Neural cell (in vitro differentiated cells): ENCODE measurements at regions not wholly inside any gene's neighbourhood (a gene's known extent, or its start where the extent isn't known, plus 50 kb on each side); places are given as distances from the start of the nearest gene placed in this dataset.

ENCODE experiments used
- H2AFZ ChIP-seq: fragments of 200-600, 300-800 bp; sonication (generic), shearing (Covaris generic); 2 replicates; pipeline ENCODE4 v1.6.0; 2014; ENCODE audit warnings: low read depth, mild to moderate bottlenecking, antibody characterized with exemption, low read length, moderate library complexity
- H3F3A ChIP-seq: fragments of 200-600 bp; shearing (Covaris generic); 2 replicates; pipeline ENCODE4 v1.6.1; 2016; ENCODE audit warnings: mild to moderate bottlenecking, moderate library complexity, mixed read lengths, antibody characterized with exemption, low read length; ENCODE audit not compliant: insufficient read depth, poor library complexity, severe bottlenecking
- H3K27ac ChIP-seq: fragments of 200-600, 300-800 bp; sonication (generic), shearing (Covaris generic); 2 replicates; pipeline ENCODE4 v1.5.1; 2014; ENCODE audit warnings: mild to moderate bottlenecking, low read length, moderate library complexity
- H3K27me3 ChIP-seq: fragments of 300-800, 200-600 bp; sonication (generic), shearing (Covaris generic); 2 replicates; pipeline ENCODE4 v1.6.0; 2014; ENCODE audit warnings: mild to moderate bottlenecking, low read depth, low read length, moderate library complexity; ENCODE audit not compliant: insufficient read depth
- H3K36me3 ChIP-seq: fragments of 300-800, 200-600 bp; sonication (generic), shearing (Covaris generic); 2 replicates; pipeline ENCODE4 v1.5.1; 2014; ENCODE audit warnings: mild to moderate bottlenecking, antibody characterized with exemption, low read length, moderate library complexity; ENCODE audit not compliant: insufficient read depth
- H3K4me2 ChIP-seq: fragments of 300-800, 200-600 bp; sonication (generic), shearing (Covaris generic); 2 replicates; pipeline ENCODE4 v1.6.0; 2014; ENCODE audit warnings: mild to moderate bottlenecking, low read length
- H3K4me3 ChIP-seq: fragments of 300-800, 200-600 bp; sonication (generic), shearing (Covaris generic); 2 replicates; pipeline ENCODE4 v1.5.1; 2014; ENCODE audit warnings: mild to moderate bottlenecking, low read length, moderate library complexity
- H3K79me2 ChIP-seq: fragments of 200-600 bp; shearing (Covaris generic); replicated peaks from 2 replicates; pipeline ENCODE4 v1.6.0; 2014; ENCODE audit warnings: mild to moderate bottlenecking, low read length, moderate library complexity; ENCODE audit not compliant: insufficient read depth
- H3K9ac ChIP-seq: fragments of 300-800, 200-600 bp; sonication (generic), shearing (Covaris generic); 2 replicates; pipeline ENCODE4 v1.6.1; 2016; ENCODE audit warnings: mild to moderate bottlenecking, low read length, mixed read lengths
- H3K9me2 ChIP-seq: fragments of 200-600 bp; shearing (Covaris generic); 2 replicates; pipeline ENCODE4 v1.6.1; 2016; ENCODE audit warnings: mild to moderate bottlenecking, low read length, mixed read lengths; ENCODE audit not compliant: insufficient read depth
- H3K9me3 ChIP-seq: fragments of 200-600, 300-800 bp; sonication (generic), shearing (Covaris generic); 2 replicates; pipeline ENCODE4 v1.6.1; 2016; ENCODE audit warnings: mild to moderate bottlenecking, mixed run types, low read length, moderate library complexity, mixed read lengths
- H4K20me1 ChIP-seq: fragments of 200-600 bp; shearing (Covaris generic); 2 replicates; pipeline ENCODE4 v1.6.1; 2016; ENCODE audit warnings: mild to moderate bottlenecking, mixed run types; ENCODE audit not compliant: insufficient read depth
- EP300 ChIP-seq: fragments of 450-650 bp; conservative IDR thresholded peaks from 2 replicates; pipeline ENCODE4 v1.6.1; 2014; ENCODE audit warnings: antibody characterized with exemption, mild to moderate bottlenecking, moderate library complexity; ENCODE audit not compliant: poor library complexity, severe bottlenecking
- EZH2 ChIP-seq: fragments of 200-600, 300-800 bp; shearing (Covaris generic), sonication (generic); IDR thresholded peaks from 2 replicates; pipeline ENCODE4 v1.6.1; 2014; ENCODE audit warnings: antibody characterized with exemption, low read length, borderline replicate concordance, mild to moderate bottlenecking; ENCODE audit not compliant: insufficient read depth, poor library complexity, severe bottlenecking
- MXI1 ChIP-seq: fragments of 450-650 bp; conservative IDR thresholded peaks from 2 replicates; pipeline ENCODE4 v1.6.1; 2014; ENCODE audit warnings: antibody characterized with exemption, mild to moderate bottlenecking; ENCODE audit not compliant: poor library complexity, severe bottlenecking
- POLR2AphosphoS5 ChIP-seq: IDR thresholded peaks from 2 replicates; pipeline ENCODE4 v1.6.1; 2012
- RAD21 ChIP-seq: fragments of 450-650 bp; conservative IDR thresholded peaks from 2 replicates; pipeline ENCODE4 v1.6.1; 2014; ENCODE audit warnings: antibody characterized with exemption, mild to moderate bottlenecking, moderate library complexity
- SMC3 ChIP-seq: fragments of 450-650 bp; conservative IDR thresholded peaks from 2 replicates; pipeline ENCODE4 v1.6.1; 2014; ENCODE audit warnings: antibody characterized with exemption, mild to moderate bottlenecking, moderate library complexity; ENCODE audit not compliant: poor library complexity
- TAF1 ChIP-seq: IDR thresholded peaks from 2 replicates; pipeline ENCODE4 v1.6.1; 2012; ENCODE audit warnings: low read depth
- TF ChIP-seq, protein P1 (sequence below): IDR thresholded peaks from 2 replicates; pipeline ENCODE4 v1.6.1; 2012; ENCODE audit warnings: borderline replicate concordance
- TF ChIP-seq, protein P2 (sequence below): fragments of 450-650 bp; IDR thresholded peaks from 2 replicates; pipeline ENCODE4 v1.5.1; 2014; ENCODE audit warnings: antibody characterized with exemption, mild to moderate bottlenecking, moderate library complexity; ENCODE audit not compliant: poor library complexity, severe bottlenecking

DNA sequence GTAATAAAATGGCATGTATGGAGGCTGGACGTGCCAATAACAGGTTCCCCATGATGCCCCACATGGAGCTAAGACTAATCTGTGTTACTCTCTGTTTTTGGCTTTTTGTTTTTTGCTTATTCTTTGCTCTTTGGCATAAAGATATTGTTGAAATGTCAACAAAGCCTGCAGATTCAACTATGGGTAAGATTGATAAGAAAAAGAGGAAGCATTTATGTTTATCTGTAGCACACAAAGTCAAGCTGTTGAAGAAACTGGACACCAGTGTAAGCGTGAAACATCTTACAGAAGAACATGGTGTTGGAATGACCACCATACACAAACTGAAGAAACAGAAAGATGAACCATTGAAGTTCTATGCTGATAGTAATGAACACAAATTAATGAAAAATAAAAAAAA lies 402.7 kb downstream of the LTN1 start:
- Histone ChIP-seq H3K36me3 (no peaks in the 10 kb centered on the region), H3K79me2 (no peaks in the 10 kb centered on the region), H3K27me3 (no peaks in the 10 kb centered on the region), H3F3A (no peaks in the 10 kb centered on the region), H3K4me3 (no peak overlapping the region), H3K4me2 (no peak overlapping the region), H3K9ac (no peak overlapping the region), H3K27ac (no peak overlapping the region), H3K9me2 (no peaks in the 10 kb centered on the region), H2AFZ (no peak overlapping the region), H4K20me1 (no peaks in the 10 kb centered on the region), H3K9me3 (no peaks in the 10 kb centered on the region)
- TF ChIP-seq EZH2 = no peak
- TF ChIP-seq MXI1 = no peak
- TF ChIP-seq RAD21 = no peak
- no peak for TF ChIP-seq POLR2AphosphoS5
- TF ChIP-seq EP300 = no peak
- no peak for TF ChIP-seq SMC3
- TF ChIP-seq, protein P1, sequence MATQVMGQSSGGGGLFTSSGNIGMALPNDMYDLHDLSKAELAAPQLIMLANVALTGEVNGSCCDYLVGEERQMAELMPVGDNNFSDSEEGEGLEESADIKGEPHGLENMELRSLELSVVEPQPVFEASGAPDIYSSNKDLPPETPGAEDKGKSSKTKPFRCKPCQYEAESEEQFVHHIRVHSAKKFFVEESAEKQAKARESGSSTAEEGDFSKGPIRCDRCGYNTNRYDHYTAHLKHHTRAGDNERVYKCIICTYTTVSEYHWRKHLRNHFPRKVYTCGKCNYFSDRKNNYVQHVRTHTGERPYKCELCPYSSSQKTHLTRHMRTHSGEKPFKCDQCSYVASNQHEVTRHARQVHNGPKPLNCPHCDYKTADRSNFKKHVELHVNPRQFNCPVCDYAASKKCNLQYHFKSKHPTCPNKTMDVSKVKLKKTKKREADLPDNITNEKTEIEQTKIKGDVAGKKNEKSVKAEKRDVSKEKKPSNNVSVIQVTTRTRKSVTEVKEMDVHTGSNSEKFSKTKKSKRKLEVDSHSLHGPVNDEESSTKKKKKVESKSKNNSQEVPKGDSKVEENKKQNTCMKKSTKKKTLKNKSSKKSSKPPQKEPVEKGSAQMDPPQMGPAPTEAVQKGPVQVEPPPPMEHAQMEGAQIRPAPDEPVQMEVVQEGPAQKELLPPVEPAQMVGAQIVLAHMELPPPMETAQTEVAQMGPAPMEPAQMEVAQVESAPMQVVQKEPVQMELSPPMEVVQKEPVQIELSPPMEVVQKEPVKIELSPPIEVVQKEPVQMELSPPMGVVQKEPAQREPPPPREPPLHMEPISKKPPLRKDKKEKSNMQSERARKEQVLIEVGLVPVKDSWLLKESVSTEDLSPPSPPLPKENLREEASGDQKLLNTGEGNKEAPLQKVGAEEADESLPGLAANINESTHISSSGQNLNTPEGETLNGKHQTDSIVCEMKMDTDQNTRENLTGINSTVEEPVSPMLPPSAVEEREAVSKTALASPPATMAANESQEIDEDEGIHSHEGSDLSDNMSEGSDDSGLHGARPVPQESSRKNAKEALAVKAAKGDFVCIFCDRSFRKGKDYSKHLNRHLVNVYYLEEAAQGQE = no peak
- TF ChIP-seq, protein P2, sequence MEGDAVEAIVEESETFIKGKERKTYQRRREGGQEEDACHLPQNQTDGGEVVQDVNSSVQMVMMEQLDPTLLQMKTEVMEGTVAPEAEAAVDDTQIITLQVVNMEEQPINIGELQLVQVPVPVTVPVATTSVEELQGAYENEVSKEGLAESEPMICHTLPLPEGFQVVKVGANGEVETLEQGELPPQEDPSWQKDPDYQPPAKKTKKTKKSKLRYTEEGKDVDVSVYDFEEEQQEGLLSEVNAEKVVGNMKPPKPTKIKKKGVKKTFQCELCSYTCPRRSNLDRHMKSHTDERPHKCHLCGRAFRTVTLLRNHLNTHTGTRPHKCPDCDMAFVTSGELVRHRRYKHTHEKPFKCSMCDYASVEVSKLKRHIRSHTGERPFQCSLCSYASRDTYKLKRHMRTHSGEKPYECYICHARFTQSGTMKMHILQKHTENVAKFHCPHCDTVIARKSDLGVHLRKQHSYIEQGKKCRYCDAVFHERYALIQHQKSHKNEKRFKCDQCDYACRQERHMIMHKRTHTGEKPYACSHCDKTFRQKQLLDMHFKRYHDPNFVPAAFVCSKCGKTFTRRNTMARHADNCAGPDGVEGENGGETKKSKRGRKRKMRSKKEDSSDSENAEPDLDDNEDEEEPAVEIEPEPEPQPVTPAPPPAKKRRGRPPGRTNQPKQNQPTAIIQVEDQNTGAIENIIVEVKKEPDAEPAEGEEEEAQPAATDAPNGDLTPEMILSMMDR = no peak
- no peak for TF ChIP-seq TAF1

DNA sequence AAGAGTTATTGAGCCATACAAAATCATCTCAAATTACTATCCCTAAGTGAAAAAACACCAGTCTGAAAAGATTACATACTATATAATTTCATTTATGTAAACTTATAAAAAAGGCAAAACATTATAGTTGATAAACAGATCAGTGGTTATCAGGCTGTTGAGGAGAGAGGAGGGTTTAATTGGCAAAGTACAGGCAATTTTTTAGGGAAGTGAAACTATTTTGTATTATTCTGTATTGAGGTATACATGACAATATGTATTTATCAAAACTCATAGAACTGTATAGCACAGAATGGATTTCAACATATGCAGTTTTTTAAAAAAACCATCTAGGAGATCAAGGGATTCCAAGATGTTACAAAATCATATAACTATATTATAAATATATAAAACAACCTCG lies 403.7 kb downstream of the LTN1 start:
- no peaks in the 10 kb centered on the region for H3F3A ChIP-seq
- H3K9ac ChIP-seq = no peak overlapping the region
- H3K36me3 ChIP-seq = no peaks in the 10 kb centered on the region
- no peak overlapping the region for H3K4me2 ChIP-seq
- no peaks in the 10 kb centered on the region for H3K27me3 ChIP-seq
- H2AFZ ChIP-seq = no peak overlapping the region
- H4K20me1 ChIP-seq = no peaks in the 10 kb centered on the region
- H3K4me3 ChIP-seq = no peak overlapping the region
- H3K9me3 ChIP-seq = no peaks in the 10 kb centered on the region
- TF ChIP-seq POLR2AphosphoS5 = no peak
- no peak for TF ChIP-seq RAD21
- TF ChIP-seq MXI1 = no peak
- TF ChIP-seq, protein P1 = no peak
- TF ChIP-seq SMC3 = no peak
- TF ChIP-seq EP300 = no peak
- TF ChIP-seq TAF1 = no peak
- TF ChIP-seq, protein P2 = no peak
- no peak for TF ChIP-seq EZH2
- H3K79me2 ChIP-seq = no peaks in the 10 kb centered on the region
- no peak overlapping the region for H3K27ac ChIP-seq
- H3K9me2 ChIP-seq = no peaks in the 10 kb centered on the region
